ENCODE measurements at regions not wholly inside any gene's neighbourhood (a gene's known extent, or its start where the extent isn't known, plus 50 kb on each side); places are given as distances from the start of the nearest gene placed in this dataset.

DNA sequence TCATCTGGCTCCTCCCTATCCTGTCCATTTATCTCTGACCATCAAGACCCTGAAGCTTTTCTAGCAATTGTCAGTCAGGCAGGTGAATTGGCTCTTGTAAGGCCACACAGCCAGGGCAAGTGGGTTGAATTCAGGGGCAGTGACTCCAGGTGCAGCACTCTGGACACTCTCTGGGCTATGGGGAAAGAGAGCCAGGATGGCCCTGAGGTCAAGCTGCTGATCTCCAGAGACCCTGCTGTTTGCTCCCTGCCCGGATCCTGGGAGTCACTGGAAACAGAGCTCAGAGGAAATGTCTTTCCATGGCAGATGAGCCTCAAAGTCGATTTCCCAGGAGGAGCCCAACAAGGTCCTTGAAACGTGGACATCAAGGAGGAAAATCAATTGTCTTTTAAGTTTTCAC is 184.4 kb downstream of the C1orf94 start:
- DNase-seq = no peak
- intact Hi-C loops (cut with DNase I; ENCODE audit: low total_unique reads) = no loop called here
- H3K27ac ChIP-seq = no peak overlapping the region
- no peaks in the 10 kb centered on the region for H3K36me3 ChIP-seq
- no peak overlapping the region for H3K4me3 ChIP-seq
- H3K4me1 ChIP-seq = no peaks in the 10 kb centered on the region
- H3K27me3 ChIP-seq = peaks cover 0 to 37% (median 4%) of the 10 kb centered on the region in 3 donors
- H3K9me3 ChIP-seq = peaks cover 0 to 7% (median 0%) of the 10 kb centered on the region in 4 donors
- 36 to 44% (median 41%) methylated on average over 3 of the region's 3 CpGs for WGBS, 5 donors
- TF ChIP-seq, protein P1, sequence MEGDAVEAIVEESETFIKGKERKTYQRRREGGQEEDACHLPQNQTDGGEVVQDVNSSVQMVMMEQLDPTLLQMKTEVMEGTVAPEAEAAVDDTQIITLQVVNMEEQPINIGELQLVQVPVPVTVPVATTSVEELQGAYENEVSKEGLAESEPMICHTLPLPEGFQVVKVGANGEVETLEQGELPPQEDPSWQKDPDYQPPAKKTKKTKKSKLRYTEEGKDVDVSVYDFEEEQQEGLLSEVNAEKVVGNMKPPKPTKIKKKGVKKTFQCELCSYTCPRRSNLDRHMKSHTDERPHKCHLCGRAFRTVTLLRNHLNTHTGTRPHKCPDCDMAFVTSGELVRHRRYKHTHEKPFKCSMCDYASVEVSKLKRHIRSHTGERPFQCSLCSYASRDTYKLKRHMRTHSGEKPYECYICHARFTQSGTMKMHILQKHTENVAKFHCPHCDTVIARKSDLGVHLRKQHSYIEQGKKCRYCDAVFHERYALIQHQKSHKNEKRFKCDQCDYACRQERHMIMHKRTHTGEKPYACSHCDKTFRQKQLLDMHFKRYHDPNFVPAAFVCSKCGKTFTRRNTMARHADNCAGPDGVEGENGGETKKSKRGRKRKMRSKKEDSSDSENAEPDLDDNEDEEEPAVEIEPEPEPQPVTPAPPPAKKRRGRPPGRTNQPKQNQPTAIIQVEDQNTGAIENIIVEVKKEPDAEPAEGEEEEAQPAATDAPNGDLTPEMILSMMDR (IDR thresholded peaks at IDR 0.05) = no peak

DNA sequence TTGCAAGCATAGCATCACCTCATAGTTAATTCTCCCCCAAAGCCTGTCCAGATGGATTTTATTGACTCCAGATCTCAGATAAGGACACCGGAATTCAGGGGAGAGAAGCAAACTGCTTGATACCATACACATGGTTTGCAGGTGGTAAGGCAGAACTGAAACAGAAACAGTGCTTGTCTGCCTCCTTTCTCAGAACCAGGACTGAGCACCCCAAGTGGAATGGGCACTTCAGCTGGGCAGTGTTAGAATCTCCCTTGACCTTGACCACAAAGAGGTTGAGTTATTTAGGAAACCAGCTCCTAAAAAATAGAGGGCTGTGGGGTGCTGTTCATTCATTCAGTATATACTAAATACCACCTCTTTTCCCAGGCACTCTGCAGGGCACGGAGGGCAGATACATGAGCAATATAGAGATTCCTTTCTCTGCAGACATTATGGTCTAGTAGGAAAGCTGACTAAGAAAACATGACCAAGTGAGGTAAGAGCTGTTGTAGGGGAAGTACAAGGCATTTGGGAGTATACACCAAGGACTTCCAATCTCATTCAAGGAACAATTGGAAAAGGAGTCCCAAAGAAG is 185.2 kb downstream of the C1orf94 start:
- H3K36me3 ChIP-seq = no peaks in the 10 kb centered on the region
- H3K4me3 ChIP-seq = no peak overlapping the region
- H3K9me3 ChIP-seq = peaks cover 0 to 7% (median 0%) of the 10 kb centered on the region in 4 donors
- DNase-seq = no peak
- H3K27ac ChIP-seq = no peak overlapping the region
- H3K4me1 ChIP-seq = no peaks in the 10 kb centered on the region
- intact Hi-C loops (cut with DNase I; ENCODE audit: low total_unique reads) = no loop called here
- WGBS, 5 donors = 28 to 59% (median 54%) methylated on average over 2 of the region's 2 CpGs
- H3K27me3 ChIP-seq = peaks cover 0 to 42% (median 4%) of the 10 kb centered on the region in 3 donors
- TF ChIP-seq, protein P1 (IDR thresholded peaks at IDR 0.05) = no peak
- TF ChIP-seq EP300 (IDR thresholded peaks at IDR 0.05) (no peak), POLR2A (IDR thresholded peaks at IDR 0.05) (no peak), POLR2AphosphoS5 (IDR thresholded peaks at IDR 0.05) (no peak)

DNA sequence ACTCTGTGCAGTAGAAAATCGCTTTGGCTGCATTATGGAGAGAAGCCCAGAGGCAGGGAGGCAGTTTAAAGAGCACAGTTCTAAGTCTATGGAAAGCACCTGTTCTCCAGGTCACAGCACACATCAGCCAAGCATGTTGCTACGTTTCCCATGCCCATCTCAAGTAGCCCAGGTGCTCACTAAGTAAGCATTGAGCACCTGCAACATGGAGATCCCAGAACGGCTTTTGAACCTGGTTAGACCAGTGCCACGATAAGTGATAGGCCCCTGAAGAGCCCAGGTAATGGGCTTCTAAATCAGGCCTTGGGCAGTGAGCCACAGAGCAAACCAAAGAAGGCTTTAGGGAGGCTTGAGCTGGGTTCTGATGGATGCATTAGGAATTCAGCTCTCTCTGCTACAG is 186.2 kb downstream of the C1orf94 start:
- no peak overlapping the region for H3K4me3 ChIP-seq
- no peak overlapping the region for H3K27ac ChIP-seq
- no peaks in the 10 kb centered on the region for H3K36me3 ChIP-seq
- no peaks in the 10 kb centered on the region for H3K4me1 ChIP-seq
- no peak for DNase-seq
- H3K27me3 ChIP-seq = peaks cover 0 to 34% (median 4%) of the 10 kb centered on the region in 3 donors
- 54 to 86% (median 78%) methylated on average over 4 of the region's 4 CpGs for WGBS, 5 donors
- intact Hi-C loops (cut with DNase I; ENCODE audit: low total_unique reads) = no loop called here
- TF ChIP-seq EP300 (IDR thresholded peaks at IDR 0.05) = no peak
- TF ChIP-seq POLR2A (IDR thresholded peaks at IDR 0.05) = no peak
- H3K9me3 ChIP-seq = peaks cover 0 to 7% (median 0%) of the 10 kb centered on the region in 4 donors

DNA sequence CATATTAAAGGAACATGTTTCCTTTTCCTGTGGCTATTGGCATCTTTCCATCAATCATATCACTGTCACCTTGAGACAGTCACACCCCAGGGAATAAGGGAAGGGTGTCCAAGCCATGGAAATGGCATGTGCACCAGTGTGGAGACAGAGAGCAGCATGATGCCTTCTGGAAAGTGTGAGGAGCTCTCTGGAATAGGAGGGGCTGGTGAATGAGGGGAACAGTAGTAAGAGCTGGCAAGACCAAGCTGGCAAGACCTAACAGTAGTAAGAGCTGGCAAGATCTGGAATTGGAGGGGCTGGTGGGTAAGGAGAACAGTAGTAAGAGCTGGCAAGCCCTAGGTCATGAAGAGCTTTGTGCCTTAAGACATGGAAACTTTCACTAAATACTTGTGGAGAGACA is 186.7 kb downstream of the C1orf94 start:
- Histone ChIP-seq H3K27me3 (peaks cover 0 to 29% (median 4%) of the 10 kb centered on the region in 3 donors), H3K9me3 (peaks cover 0 to 7% (median 0%) of the 10 kb centered on the region in 4 donors), H3K27ac (no peak overlapping the region), H3K4me3 (no peak overlapping the region), H3K36me3 (no peaks in the 10 kb centered on the region), H3K4me1 (no peaks in the 10 kb centered on the region)
- DNase-seq = no peak
- intact Hi-C loops (cut with DNase I; ENCODE audit: low total_unique reads) = no loop called here
- no peak for TF ChIP-seq POLR2AphosphoS5 (IDR thresholded peaks at IDR 0.05)

DNA sequence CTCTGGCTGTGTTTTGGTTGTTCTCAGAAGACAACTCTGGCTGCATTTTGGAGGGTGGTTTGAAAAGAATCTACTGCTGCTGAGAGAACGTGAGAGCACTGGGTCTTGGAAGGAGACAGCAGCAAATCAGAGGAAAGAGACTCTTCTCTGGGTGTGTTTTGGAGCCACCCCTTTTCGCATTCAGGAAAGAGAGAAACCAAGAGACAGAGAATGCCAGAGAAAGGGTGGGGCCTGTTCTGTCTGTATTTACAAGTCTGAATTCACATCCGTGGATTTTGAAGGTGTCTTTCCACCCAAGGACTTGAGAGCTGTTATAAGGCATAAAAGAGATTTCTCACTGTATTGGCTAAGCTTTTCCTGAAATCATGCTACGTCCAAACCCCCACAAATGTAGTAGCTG is 187.2 kb downstream of the C1orf94 start:
- Histone ChIP-seq H3K4me3 (no peak overlapping the region), H3K36me3 (no peaks in the 10 kb centered on the region), H3K27me3 (peaks cover 0 to 24% (median 4%) of the 10 kb centered on the region in 3 donors), H3K9me3 (peaks cover 0 to 7% (median 0%) of the 10 kb centered on the region in 4 donors), H3K4me1 (no peaks in the 10 kb centered on the region), H3K27ac (no peak overlapping the region)
- 60 to 73% (median 68%) methylated on average over 4 of the region's 4 CpGs for WGBS, 5 donors
- intact Hi-C loops (cut with DNase I; ENCODE audit: low total_unique reads) = no loop called here
- no peak for DNase-seq
- TF ChIP-seq, protein P1 (IDR thresholded peaks at IDR 0.05) = no peak
- TF ChIP-seq EP300 (IDR thresholded peaks at IDR 0.05) (no peak), POLR2AphosphoS5 (IDR thresholded peaks at IDR 0.05) (no peak), POLR2A (IDR thresholded peaks at IDR 0.05) (no peak)
